ENCODE measurements at regions not wholly inside any gene's neighbourhood (a gene's known extent, or its start where the extent isn't known, plus 50 kb on each side); places are given as distances from the start of the nearest gene placed in this dataset.

DNA sequence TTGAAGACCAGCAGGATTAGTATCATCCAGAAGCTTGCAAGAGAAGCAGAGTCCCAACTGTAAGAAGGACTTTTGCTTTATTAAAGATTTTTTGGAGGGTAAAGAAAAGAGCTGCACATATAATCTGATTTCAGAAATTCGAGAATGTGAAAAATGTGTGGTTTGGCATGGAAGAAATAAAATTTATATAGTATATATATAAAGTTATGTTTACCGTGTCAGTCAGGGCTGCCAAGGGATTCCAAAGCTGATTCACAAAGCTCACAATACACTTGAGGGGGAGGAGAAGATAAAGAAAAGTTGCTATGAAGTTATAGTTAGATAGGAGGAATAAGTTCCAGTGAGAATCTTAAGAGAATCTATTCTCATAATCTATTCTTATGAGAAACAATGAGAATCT lies 231.8 kb upstream of the CACNA2D1 start:
- no peak overlapping the region for H3K4me2 ChIP-seq
- H3K79me2 ChIP-seq (ENCODE audit: low read depth) = no peaks in the 10 kb centered on the region
- H2AFZ ChIP-seq = no peak overlapping the region
- no peaks in the 10 kb centered on the region for H3F3A ChIP-seq (ENCODE audit: insufficient read depth, low read depth)
- DNase-seq = no peak
- H3K4me3 ChIP-seq = no peak overlapping the region
- TF ChIP-seq, protein P1, sequence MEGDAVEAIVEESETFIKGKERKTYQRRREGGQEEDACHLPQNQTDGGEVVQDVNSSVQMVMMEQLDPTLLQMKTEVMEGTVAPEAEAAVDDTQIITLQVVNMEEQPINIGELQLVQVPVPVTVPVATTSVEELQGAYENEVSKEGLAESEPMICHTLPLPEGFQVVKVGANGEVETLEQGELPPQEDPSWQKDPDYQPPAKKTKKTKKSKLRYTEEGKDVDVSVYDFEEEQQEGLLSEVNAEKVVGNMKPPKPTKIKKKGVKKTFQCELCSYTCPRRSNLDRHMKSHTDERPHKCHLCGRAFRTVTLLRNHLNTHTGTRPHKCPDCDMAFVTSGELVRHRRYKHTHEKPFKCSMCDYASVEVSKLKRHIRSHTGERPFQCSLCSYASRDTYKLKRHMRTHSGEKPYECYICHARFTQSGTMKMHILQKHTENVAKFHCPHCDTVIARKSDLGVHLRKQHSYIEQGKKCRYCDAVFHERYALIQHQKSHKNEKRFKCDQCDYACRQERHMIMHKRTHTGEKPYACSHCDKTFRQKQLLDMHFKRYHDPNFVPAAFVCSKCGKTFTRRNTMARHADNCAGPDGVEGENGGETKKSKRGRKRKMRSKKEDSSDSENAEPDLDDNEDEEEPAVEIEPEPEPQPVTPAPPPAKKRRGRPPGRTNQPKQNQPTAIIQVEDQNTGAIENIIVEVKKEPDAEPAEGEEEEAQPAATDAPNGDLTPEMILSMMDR (conservative IDR thresholded peaks at IDR 0.05) = no peak
- no peak for TF ChIP-seq EZH2 (IDR thresholded peaks at IDR 0.05; ENCODE audit: low read depth)
- no peaks in the 10 kb centered on the region for H4K20me1 ChIP-seq (ENCODE audit: insufficient read depth)
- no peaks in the 10 kb centered on the region for H3K4me1 ChIP-seq (replicated peaks; ENCODE audit: insufficient read depth)
- no peaks in the 10 kb centered on the region for H3K9me3 ChIP-seq (ENCODE audit: insufficient read depth, low read depth)
- H3K27ac ChIP-seq = no peak overlapping the region
- intact Hi-C loops (cut with micrococcal nuclease; ENCODE audit: unreplicated experiment) = no loop called here
- no peaks in the 10 kb centered on the region for H3K27me3 ChIP-seq (ENCODE audit: insufficient read depth, low read depth)
- ChIA-PET CTCF (no interaction called here), POLR2A (ENCODE audit: unreplicated experiment) (no interaction called here)
- BruUV-seq (replicated peaks) = no TSS peak
- no peaks in the 10 kb centered on the region for H3K9me2 ChIP-seq (ENCODE audit: insufficient read depth)
- H3K36me3 ChIP-seq (ENCODE audit: low read depth) = no peaks in the 10 kb centered on the region

DNA sequence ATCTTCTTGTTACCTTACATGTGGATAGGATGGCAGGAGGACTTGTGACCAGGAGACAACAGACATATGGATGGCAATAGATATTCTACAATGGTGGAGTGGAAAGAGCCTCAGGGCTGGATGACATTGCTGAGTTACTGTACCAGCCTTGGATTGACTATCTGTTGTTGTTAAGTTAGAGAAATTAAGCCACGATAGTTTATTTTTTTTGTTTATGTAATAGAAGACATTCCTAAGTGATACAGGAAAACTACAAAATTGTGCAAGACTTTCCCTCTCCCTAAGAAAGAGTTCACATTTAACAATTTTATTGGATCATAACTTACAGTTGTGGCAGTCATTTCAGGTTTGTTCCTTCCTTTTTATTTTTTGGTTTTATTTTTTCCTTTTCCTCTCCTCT lies 230.7 kb upstream of the CACNA2D1 start:
- no peak for DNase-seq
- no peak overlapping the region for H3K27ac ChIP-seq
- no peaks in the 10 kb centered on the region for H3K36me3 ChIP-seq (ENCODE audit: low read depth)
- H3F3A ChIP-seq (ENCODE audit: insufficient read depth, low read depth) = no peaks in the 10 kb centered on the region
- H3K79me2 ChIP-seq (ENCODE audit: low read depth) = no peaks in the 10 kb centered on the region
- H3K27me3 ChIP-seq (ENCODE audit: insufficient read depth, low read depth) = no peaks in the 10 kb centered on the region
- H3K4me2 ChIP-seq = no peak overlapping the region
- H3K4me3 ChIP-seq = no peak overlapping the region
- no peaks in the 10 kb centered on the region for H3K4me1 ChIP-seq (replicated peaks; ENCODE audit: insufficient read depth)
- CTCF ChIA-PET = no interaction called here
- TF ChIP-seq, protein P1 (conservative IDR thresholded peaks at IDR 0.05) = no peak
- no peak for TF ChIP-seq EZH2 (IDR thresholded peaks at IDR 0.05; ENCODE audit: low read depth)
- no TSS peak for BruUV-seq (replicated peaks)
- no peaks in the 10 kb centered on the region for H3K9me2 ChIP-seq (ENCODE audit: insufficient read depth)
- POLR2A ChIA-PET (ENCODE audit: unreplicated experiment) = no interaction called here
- no peaks in the 10 kb centered on the region for H4K20me1 ChIP-seq (ENCODE audit: insufficient read depth)
- H3K9me3 ChIP-seq (ENCODE audit: insufficient read depth, low read depth) = no peaks in the 10 kb centered on the region
- no peak overlapping the region for H2AFZ ChIP-seq
- intact Hi-C loops (cut with micrococcal nuclease; ENCODE audit: unreplicated experiment) = no loop called here

DNA sequence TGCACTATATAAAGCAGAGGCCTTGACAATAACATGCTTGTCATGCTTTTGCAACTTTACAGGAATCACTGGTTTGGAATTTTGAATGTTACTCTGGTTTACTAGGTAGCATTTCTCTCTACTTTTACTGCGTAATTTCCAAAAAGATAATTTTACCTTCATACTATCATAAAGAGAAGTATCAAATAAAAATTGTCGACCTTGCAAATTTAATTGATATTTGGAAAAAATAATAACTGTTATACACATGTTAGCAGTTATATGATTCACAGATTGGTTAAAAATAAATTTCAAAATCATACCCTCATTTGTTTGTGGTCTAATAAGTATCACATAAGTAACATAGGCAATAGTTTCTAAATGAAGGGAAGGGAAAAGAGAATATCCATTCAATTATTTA lies 228.5 kb upstream of the CACNA2D1 start:
- no peaks in the 10 kb centered on the region for H3K4me1 ChIP-seq (replicated peaks; ENCODE audit: insufficient read depth)
- no peak overlapping the region for H2AFZ ChIP-seq
- intact Hi-C loops (cut with micrococcal nuclease; ENCODE audit: unreplicated experiment) = no loop called here
- no peaks in the 10 kb centered on the region for H3K9me2 ChIP-seq (ENCODE audit: insufficient read depth)
- H4K20me1 ChIP-seq (ENCODE audit: insufficient read depth) = no peaks in the 10 kb centered on the region
- no peak for DNase-seq
- BruUV-seq (replicated peaks) = no TSS peak
- no peak overlapping the region for H3K4me3 ChIP-seq
- POLR2A ChIA-PET (ENCODE audit: unreplicated experiment) = no interaction called here
- no peaks in the 10 kb centered on the region for H3K9me3 ChIP-seq (ENCODE audit: insufficient read depth, low read depth)
- H3K27me3 ChIP-seq (ENCODE audit: insufficient read depth, low read depth) = no peaks in the 10 kb centered on the region
- no peak overlapping the region for H3K27ac ChIP-seq
- no peak overlapping the region for H3K4me2 ChIP-seq
- no peaks in the 10 kb centered on the region for H3F3A ChIP-seq (ENCODE audit: insufficient read depth, low read depth)
- CTCF ChIA-PET = no interaction called here
- H3K36me3 ChIP-seq (ENCODE audit: low read depth) = no peaks in the 10 kb centered on the region
- no peaks in the 10 kb centered on the region for H3K79me2 ChIP-seq (ENCODE audit: low read depth)
- TF ChIP-seq EZH2 (IDR thresholded peaks at IDR 0.05; ENCODE audit: low read depth) = no peak
- TF ChIP-seq, protein P1 (conservative IDR thresholded peaks at IDR 0.05) = no peak

All from PC-9 (cell line).